ENCODE measurements at regions not wholly inside any gene's neighbourhood (a gene's known extent, or its start where the extent isn't known, plus 50 kb on each side); places are given as distances from the start of the nearest gene placed in this dataset.

- TF ChIP-seq CTCF (IDR thresholded peaks at IDR 0.05 in 4 of 5, conservative IDR thresholded peaks at IDR 0.05 in 1 of 5): no peak
- TF ChIP-seq POLR2A (IDR thresholded peaks at IDR 0.05): no peak
Measured at GRCh38 chr4:128544272-128544671, 256.7 kb upstream of the PGRMC2 start.

All from gastrocnemius medialis (tissue), 4 donors.